ENCODE measurements at regions not wholly inside any gene's neighbourhood (a gene's known extent, or its start where the extent isn't known, plus 50 kb on each side); places are given as distances from the start of the nearest gene placed in this dataset.

GRCh38 chr12:11446372-11446771 lies 51.0 kb upstream of the PRB2 start:
- H3K27me3 Mint-ChIP-seq (ENCODE audit: low read depth), result no peaks in the 10 kb centered on the region
- CTCF ChIA-PET, result interaction anchor here (0.7 kb wide), 1 partner anchor 12 kb away, joined by 3 read pairs; no protein-coding TSS in a partner anchor
- H3K4me1 Mint-ChIP-seq, result peaks cover 20% of the 10 kb centered on the region
- H3K27ac Mint-ChIP-seq, result no peak overlapping the region
- ATAC-seq (no peak), DNase-seq (ENCODE audit: low spot score) (no peak)
- no peaks in the 10 kb centered on the region for H3K36me3 Mint-ChIP-seq
- TF ChIP-seq ATF2 (CRISPR knock-in tag; IDR thresholded peaks at IDR 0.05; ENCODE audit: borderline replicate concordance, low read depth), result no peak
- TF ChIP-seq SMAD4 (CRISPR knock-in tag; IDR thresholded peaks at IDR 0.05), result no peak
- no peak for TF ChIP-seq NFATC4 (CRISPR knock-in tag; IDR thresholded peaks at IDR 0.05)
- 0 out of 2 replicates have a peak, but pooled peaks have one; percentile 10 for TF ChIP-seq ZNF512 (CRISPR knock-in tag; IDR thresholded peaks at IDR 0.05; ENCODE audit: borderline replicate concordance)
- POLR2A ChIA-PET, result no interaction called here
- H3K9me3 Mint-ChIP-seq, result peaks cover 3% of the 10 kb centered on the region; the same call in 1 of the 2 replicates
- H3K4me3 Mint-ChIP-seq, result no peak overlapping the region

GRCh38 chr12:11457996-11458645 lies 62.8 kb upstream of the PRB2 start:
- CTCF ChIA-PET, result no interaction called here

More at GRCh38 chr12:11457996-11458645, 62.8 kb upstream of the PRB2 start:
- ATAC-seq (no peak), DNase-seq (ENCODE audit: low spot score) (no peak)
- peaks cover 18% of the 10 kb centered on the region for H3K36me3 Mint-ChIP-seq
- H3K4me3 Mint-ChIP-seq, result no peak overlapping the region
- H3K27ac Mint-ChIP-seq, result no peak overlapping the region
- POLR2A ChIA-PET, result no interaction called here
- peaks cover 25% of the 10 kb centered on the region for H3K9me3 Mint-ChIP-seq
- no peaks in the 10 kb centered on the region; the same call in 1 of the 2 replicates for H3K27me3 Mint-ChIP-seq (ENCODE audit: low read depth)
- H3K4me1 Mint-ChIP-seq, result peaks cover 45% of the 10 kb centered on the region
- TF ChIP-seq TEAD1 (CRISPR knock-in tag; IDR thresholded peaks at IDR 0.05), result no peak
- no peak for TF ChIP-seq SMAD3 (CRISPR knock-in tag; IDR thresholded peaks at IDR 0.05; ENCODE audit: borderline replicate concordance)
- TF ChIP-seq SMAD4 (CRISPR knock-in tag; IDR thresholded peaks at IDR 0.05), result no peak
- no peak for TF ChIP-seq PRRX2 (CRISPR knock-in tag; IDR thresholded peaks at IDR 0.05)
- TF ChIP-seq CDX4 (CRISPR knock-in tag; IDR thresholded peaks at IDR 0.05; ENCODE audit: borderline replicate concordance), result no peak
- no peak for TF ChIP-seq NR2C2 (CRISPR knock-in tag; IDR thresholded peaks at IDR 0.05)
- no peak for TF ChIP-seq NR3C1 (CRISPR knock-in tag; conservative IDR thresholded peaks at IDR 0.05; ENCODE audit: low read depth)
- no peak for TF ChIP-seq E2F4 (CRISPR knock-in tag; IDR thresholded peaks at IDR 0.05; ENCODE audit: borderline replicate concordance, low read depth)
- TF ChIP-seq JUN (CRISPR knock-in tag; IDR thresholded peaks at IDR 0.05), result no peak
- TF ChIP-seq MLX (CRISPR knock-in tag; IDR thresholded peaks at IDR 0.05), result no peak
- no peak for TF ChIP-seq GTF2I (CRISPR knock-in tag; conservative IDR thresholded peaks at IDR 0.05)
- no peak for TF ChIP-seq ZNF396 (CRISPR knock-in tag; IDR thresholded peaks at IDR 0.05; ENCODE audit: borderline replicate concordance)
- no peak for TF ChIP-seq TP53 (CRISPR knock-in tag; IDR thresholded peaks at IDR 0.05)
- TF ChIP-seq MYBL2 (CRISPR knock-in tag; IDR thresholded peaks at IDR 0.05), result no peak
- TF ChIP-seq ZNF281 (CRISPR knock-in tag; IDR thresholded peaks at IDR 0.05), result no peak

Data from WTC11 (cell line).